ENCODE measurements at regions not wholly inside any gene's neighbourhood (a gene's known extent, or its start where the extent isn't known, plus 50 kb on each side); places are given as distances from the start of the nearest gene placed in this dataset.

DNA sequence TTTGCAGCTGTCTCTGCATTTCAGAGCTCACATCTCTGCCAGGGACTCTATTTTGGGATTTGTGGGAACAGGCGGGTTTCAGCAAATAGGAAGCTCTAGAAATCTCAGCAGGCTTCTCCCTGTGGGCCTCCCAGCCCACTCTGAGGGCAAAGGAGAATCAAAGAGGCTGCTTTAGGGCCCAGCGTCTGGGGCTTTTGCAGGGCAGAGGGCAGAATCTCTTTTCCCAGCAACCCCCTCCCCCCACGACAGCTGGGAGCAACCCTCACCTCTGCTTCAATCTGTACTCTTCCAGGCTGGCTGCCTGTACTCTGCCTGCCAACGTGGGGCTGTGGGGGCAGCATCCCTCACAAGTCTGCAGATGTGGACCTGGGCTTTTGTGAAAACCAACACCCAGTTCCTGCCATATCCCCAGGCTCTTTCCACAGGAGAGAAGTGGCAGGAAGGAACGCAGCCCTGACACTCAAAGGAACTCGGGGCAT, 529.6 kb upstream of the TBX3 start:
- TF ChIP-seq, protein P1, sequence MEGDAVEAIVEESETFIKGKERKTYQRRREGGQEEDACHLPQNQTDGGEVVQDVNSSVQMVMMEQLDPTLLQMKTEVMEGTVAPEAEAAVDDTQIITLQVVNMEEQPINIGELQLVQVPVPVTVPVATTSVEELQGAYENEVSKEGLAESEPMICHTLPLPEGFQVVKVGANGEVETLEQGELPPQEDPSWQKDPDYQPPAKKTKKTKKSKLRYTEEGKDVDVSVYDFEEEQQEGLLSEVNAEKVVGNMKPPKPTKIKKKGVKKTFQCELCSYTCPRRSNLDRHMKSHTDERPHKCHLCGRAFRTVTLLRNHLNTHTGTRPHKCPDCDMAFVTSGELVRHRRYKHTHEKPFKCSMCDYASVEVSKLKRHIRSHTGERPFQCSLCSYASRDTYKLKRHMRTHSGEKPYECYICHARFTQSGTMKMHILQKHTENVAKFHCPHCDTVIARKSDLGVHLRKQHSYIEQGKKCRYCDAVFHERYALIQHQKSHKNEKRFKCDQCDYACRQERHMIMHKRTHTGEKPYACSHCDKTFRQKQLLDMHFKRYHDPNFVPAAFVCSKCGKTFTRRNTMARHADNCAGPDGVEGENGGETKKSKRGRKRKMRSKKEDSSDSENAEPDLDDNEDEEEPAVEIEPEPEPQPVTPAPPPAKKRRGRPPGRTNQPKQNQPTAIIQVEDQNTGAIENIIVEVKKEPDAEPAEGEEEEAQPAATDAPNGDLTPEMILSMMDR (IDR thresholded peaks at IDR 0.05) = no peak
- TF ChIP-seq POLR2AphosphoS5 (IDR thresholded peaks at IDR 0.05) (no peak), POLR2A (IDR thresholded peaks at IDR 0.05) (no peak)
